ENCODE measurements at regions not wholly inside any gene's neighbourhood (a gene's known extent, or its start where the extent isn't known, plus 50 kb on each side); places are given as distances from the start of the nearest gene placed in this dataset.
A peak's percentile ranks its signal among the peaks of the same experiment; 100 is the strongest.

DNA sequence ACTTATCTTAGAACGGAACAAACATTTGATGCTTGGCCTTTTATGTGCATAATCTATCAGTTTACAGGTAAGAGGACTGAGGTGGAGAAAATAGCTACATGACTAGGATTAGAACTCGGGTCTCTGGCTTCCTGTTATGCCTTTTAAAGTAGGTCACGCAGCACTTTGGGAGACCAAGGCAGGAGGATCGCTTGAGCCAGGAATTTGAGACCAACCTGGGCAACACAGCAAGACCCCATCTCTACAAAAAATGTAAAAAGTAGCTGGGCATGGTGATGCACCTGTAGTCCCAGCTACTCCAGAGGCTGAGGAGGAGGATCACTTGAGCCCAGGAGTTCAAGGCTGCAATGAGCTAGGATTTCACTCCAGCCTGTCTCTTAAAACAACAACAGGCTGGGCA, 81.9 kb upstream of the AKT3 start:
- TF ChIP-seq, protein P1, sequence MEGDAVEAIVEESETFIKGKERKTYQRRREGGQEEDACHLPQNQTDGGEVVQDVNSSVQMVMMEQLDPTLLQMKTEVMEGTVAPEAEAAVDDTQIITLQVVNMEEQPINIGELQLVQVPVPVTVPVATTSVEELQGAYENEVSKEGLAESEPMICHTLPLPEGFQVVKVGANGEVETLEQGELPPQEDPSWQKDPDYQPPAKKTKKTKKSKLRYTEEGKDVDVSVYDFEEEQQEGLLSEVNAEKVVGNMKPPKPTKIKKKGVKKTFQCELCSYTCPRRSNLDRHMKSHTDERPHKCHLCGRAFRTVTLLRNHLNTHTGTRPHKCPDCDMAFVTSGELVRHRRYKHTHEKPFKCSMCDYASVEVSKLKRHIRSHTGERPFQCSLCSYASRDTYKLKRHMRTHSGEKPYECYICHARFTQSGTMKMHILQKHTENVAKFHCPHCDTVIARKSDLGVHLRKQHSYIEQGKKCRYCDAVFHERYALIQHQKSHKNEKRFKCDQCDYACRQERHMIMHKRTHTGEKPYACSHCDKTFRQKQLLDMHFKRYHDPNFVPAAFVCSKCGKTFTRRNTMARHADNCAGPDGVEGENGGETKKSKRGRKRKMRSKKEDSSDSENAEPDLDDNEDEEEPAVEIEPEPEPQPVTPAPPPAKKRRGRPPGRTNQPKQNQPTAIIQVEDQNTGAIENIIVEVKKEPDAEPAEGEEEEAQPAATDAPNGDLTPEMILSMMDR (IDR thresholded peaks at IDR 0.05) = no peak
- no peak overlapping the region for H3K27ac ChIP-seq
- DNase-seq = no peak
- H3K4me1 ChIP-seq = no peaks in the 10 kb centered on the region
- no peak for FAIRE-seq
- H3K9me3 ChIP-seq = no peaks in the 10 kb centered on the region
- intact Hi-C loops (cut with DNase I) = no loop called here
- no peak for ATAC-seq
- no peaks in the 10 kb centered on the region for H3K27me3 ChIP-seq
- H3K4me3 ChIP-seq = no peak overlapping the region
- WGBS, 2 donors = 73 to 82% methylated on average over 4 of the region's 4 CpGs
- no peaks in the 10 kb centered on the region for H3K36me3 ChIP-seq

DNA sequence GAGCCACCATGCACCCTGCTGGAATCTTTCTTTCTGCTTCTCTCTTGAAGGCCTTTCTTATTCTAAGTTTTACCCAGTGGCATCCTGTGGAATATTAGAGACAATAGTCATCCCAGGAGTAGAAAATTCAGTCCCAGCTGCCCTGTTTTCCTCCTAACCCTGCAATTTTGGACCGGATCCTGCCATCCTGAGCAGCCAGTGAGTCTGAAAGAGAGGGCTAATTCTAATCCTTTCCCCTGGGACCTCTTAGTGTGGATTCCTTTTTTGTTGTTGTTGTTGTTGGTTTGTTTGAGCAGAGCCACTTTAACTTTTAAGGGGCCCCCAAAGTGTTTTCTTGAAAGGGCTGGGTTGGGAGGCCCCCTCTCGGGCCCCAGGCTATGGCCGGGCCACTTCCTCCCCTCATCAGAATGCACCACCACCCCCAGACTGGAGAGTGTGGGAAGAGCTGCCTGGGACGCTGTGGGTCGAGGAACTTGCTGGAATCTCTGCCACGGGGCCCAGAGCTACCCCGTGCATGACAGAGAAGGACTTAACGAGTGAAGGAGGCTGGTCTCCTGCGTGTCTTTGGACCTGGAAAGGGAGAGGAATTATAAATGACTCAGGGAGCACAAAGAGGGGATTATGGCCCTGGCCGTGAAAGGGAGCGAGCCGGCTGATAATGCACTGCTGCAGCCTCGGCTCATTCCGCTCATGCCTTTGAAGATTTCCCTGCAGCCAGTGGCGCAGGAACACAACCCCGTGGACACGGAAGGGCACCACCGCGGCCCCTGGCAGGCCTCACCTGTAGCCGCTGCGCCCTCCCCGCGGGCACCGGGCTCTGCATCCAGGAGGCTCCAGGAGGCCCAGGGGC, 81.0 kb upstream of the AKT3 start:
- 26 to 33% methylated on average over 24 of the region's 24 CpGs for WGBS, 2 donors

DNA sequence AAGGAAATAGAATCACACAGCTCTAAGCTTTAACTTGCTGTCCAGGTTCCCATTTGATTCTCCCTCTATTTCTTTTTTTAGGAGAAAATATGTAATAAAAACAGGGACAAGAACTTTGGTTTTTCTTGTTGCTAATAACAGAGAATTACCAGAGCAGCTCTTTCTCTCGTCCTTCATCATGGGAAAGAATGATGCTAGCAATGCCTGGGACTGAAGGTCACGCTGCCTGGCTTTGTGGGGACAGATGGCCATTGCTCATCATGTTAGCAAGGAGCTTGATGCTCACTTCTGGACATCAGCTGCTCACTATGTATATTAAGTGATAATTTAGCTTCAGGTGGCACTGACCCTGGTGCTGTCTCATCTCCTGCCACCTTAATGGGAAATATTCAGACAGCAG, 77.3 kb upstream of the AKT3 start:
- DNase-seq = no peak
- Histone ChIP-seq H3K4me3 (no peak overlapping the region), H3K36me3 (no peaks in the 10 kb centered on the region), H3K27me3 (no peaks in the 10 kb centered on the region), H3K9me3 (no peaks in the 10 kb centered on the region), H3K4me1 (no peaks in the 10 kb centered on the region), H3K27ac (no peak overlapping the region)
- ATAC-seq = no peak
- 74 to 83% methylated on average over 2 of the region's 2 CpGs for WGBS, 2 donors
- no peak for FAIRE-seq
- TF ChIP-seq, protein P1 (IDR thresholded peaks at IDR 0.05) = no peak
- intact Hi-C loops (cut with DNase I) = no loop called here

More for the DNA sequence above, 81.0 kb upstream of the AKT3 start:
- Histone ChIP-seq H3K27ac (no peak overlapping the region), H3K4me1 (no peaks in the 10 kb centered on the region), H3K27me3 (no peaks in the 10 kb centered on the region), H3K36me3 (no peaks in the 10 kb centered on the region), H3K4me3 (no peak overlapping the region), H3K9me3 (no peaks in the 10 kb centered on the region)
- FAIRE-seq (no peak), ATAC-seq (no peak), DNase-seq (no peak)
- TF ChIP-seq, protein P1 (IDR thresholded peaks at IDR 0.05) = no peak
- intact Hi-C loops (cut with DNase I) = no loop called here

DNA sequence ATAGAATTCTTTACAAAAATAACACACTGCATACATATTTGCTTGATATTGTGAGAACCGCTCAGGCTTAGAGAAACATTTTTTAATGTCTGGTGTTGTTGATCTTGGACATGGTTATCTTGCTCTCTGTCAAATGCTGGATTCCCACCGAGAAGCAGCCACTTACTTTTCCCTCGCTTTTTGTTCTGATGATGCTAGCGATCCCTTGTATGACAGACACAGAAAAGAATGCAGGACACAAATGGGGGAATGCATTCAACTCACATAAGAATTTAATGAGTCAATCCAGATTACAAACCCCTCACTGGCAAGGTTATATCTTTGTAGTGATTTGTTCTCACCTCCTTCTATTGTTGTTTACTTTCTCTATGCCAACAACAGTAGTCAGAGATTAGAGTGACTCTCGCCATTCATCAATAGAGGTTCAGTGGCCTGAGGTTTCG, 76.8 kb upstream of the AKT3 start:
- Histone ChIP-seq H3K27ac (no peak overlapping the region), H3K36me3 (no peaks in the 10 kb centered on the region), H3K4me1 (no peaks in the 10 kb centered on the region), H3K4me3 (no peak overlapping the region), H3K27me3 (no peaks in the 10 kb centered on the region), H3K9me3 (no peaks in the 10 kb centered on the region)
- no peak for DNase-seq
- TF ChIP-seq, protein P1 (IDR thresholded peaks at IDR 0.05) = no peak
- intact Hi-C loops (cut with DNase I) = no loop called here
- WGBS, 2 donors = 32 to 33% methylated on average over 6 of the region's 6 CpGs
- peak in 1 of 4 donors; percentile 27 for ATAC-seq
- FAIRE-seq = no peak

DNA sequence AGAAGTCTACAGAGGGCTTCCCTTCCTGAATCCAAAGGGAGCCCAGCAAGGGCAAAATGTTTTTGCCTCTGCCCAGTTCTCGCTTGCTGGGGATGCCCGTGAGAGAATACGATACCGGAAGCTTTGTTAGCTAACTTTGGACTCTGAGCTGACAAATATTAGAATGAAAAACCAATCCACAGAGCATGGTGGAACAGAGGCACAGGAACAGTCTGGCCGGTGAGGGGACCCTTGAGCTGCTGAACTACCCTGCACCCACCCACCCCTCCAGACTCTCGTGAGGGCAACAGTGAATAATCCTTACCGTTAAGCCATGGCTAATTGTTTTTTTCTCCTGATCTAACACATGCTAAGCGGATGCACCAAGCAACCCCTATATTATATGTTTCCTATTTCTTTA, 76.3 kb upstream of the AKT3 start:
- FAIRE-seq (no peak), DNase-seq (no peak), ATAC-seq (no peak)
- no peaks in the 10 kb centered on the region for H3K9me3 ChIP-seq
- H3K36me3 ChIP-seq = no peaks in the 10 kb centered on the region
- no peak overlapping the region for H3K27ac ChIP-seq
- TF ChIP-seq, protein P1 (IDR thresholded peaks at IDR 0.05) = no peak
- no peak overlapping the region for H3K4me3 ChIP-seq
- no peaks in the 10 kb centered on the region for H3K4me1 ChIP-seq
- whole genome bisulfite sequencing, 2 donors = 76 to 89% methylated on average over 8 of the region's 8 CpGs
- no peaks in the 10 kb centered on the region for H3K27me3 ChIP-seq
- intact Hi-C loops (cut with DNase I) = no loop called here
